HG02623 (cell line): ENCODE measurements at regions not wholly inside any gene's neighbourhood (a gene's known extent, or its start where the extent isn't known, plus 50 kb on each side); places are given as distances from the start of the nearest gene placed in this dataset.

Experiments
- ATAC-seq: cut with Tn5 transposase; IDR thresholded peaks from one replicate; pipeline ENCODE4 v1.9.1; 2021; ENCODE audit warnings: moderate library complexity; ENCODE audit not compliant: unreplicated experiment

- no peak for ATAC-seq
These were observed 135.6 kb upstream of the ZNF236 start for GRCh38 chr18:76686737-76687231.

GRCh38 chr18:76685860-76686259, 136.5 kb upstream of the ZNF236 start:
- no peak for ATAC-seq

- ATAC-seq = no peak
These were observed 137.0 kb upstream of the ZNF236 start for GRCh38 chr18:76685402-76685801.

- no peak for ATAC-seq
These were observed 138.1 kb upstream of the ZNF236 start for GRCh38 chr18:76684265-76684664.

GRCh38 chr18:76679945-76680344, 142.4 kb upstream of the ZNF236 start:
- ATAC-seq = no peak

GRCh38 chr18:76679259-76679658, 143.1 kb upstream of the ZNF236 start:
- no peak for ATAC-seq

- ATAC-seq = no peak
These were observed 144.1 kb upstream of the ZNF236 start for GRCh38 chr18:76678248-76678647.

- ATAC-seq = no peak
These were observed 147.8 kb upstream of the ZNF236 start for GRCh38 chr18:76674596-76674995.

GRCh38 chr18:76673281-76674185, 148.8 kb upstream of the ZNF236 start:
- ATAC-seq = no peak

- no peak for ATAC-seq
These were observed 149.7 kb upstream of the ZNF236 start for GRCh38 chr18:76672627-76673026.

- no peak for ATAC-seq
These were observed 151.6 kb upstream of the ZNF236 start for GRCh38 chr18:76670564-76671288.

GRCh38 chr18:76668546-76668945, 153.8 kb upstream of the ZNF236 start:
- ATAC-seq = no peak

- no peak for ATAC-seq
These were observed 154.2 kb upstream of the ZNF236 start for GRCh38 chr18:76668119-76668518.

GRCh38 chr18:76667603-76668002, 154.8 kb upstream of the ZNF236 start:
- ATAC-seq = no peak

GRCh38 chr18:76662626-76663025, 159.7 kb upstream of the ZNF236 start:
- ATAC-seq = no peak

GRCh38 chr18:76660571-76661192, 161.7 kb upstream of the ZNF236 start:
- ATAC-seq = no peak

GRCh38 chr18:76658627-76659026, 163.6 kb upstream of the ZNF516 start:
- no peak for ATAC-seq

- ATAC-seq = no peak
These were observed 162.9 kb upstream of the ZNF516 start for GRCh38 chr18:76657911-76658470.

GRCh38 chr18:76656925-76657827, 162.1 kb upstream of the ZNF516 start:
- no peak for ATAC-seq

GRCh38 chr18:76654577-76654976, 159.5 kb upstream of the ZNF516 start:
- ATAC-seq = no peak
